ENCODE measurements at regions not wholly inside any gene's neighbourhood (a gene's known extent, or its start where the extent isn't known, plus 50 kb on each side); places are given as distances from the start of the nearest gene placed in this dataset.

DNA sequence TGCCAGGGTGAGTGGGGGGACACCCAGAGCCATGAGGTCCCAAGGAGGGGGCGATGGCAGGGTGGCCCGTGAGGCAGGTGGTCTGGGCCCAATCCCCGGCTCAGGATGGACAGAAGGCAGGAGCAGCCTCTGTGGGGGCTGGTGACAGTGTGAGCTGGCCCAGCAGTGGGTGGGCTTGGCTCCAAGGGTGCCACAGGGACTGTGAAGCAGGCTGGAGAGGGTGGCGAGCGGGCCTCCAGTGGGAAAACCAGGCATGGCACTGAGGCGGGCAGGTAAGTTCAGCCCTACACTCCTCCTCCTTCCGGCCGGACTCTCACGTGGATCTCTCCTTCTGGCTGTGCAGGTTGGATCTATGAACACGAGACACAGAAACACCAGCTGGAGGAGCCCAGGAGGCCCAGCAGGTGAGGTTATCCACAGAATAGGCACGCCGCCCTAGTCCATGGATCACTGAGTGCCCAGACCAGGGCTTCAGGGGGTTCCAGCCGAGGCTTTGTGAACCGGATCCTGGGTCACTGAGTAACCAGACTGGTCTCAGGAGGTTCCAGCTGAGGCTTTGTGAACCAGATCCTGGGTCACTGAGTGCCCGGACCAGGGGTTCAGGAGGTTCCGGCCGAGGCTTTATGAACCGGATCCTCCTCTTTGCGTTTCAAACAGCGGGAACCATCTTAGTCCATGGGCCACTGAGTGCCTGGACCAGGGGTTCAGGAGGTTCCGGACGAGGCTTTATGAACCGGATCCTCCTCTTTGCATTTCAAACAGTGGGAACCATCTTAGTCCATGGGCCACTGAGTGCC is 76.4 kb upstream of the BHLHE23 start:
- no peak for FAIRE-seq
- H3K27ac ChIP-seq (ENCODE audit: insufficient read depth, low read depth, low read length), result no peak overlapping the region
- H3K9me3 ChIP-seq (replicated peaks; ENCODE audit: control insufficient read depth, insufficient read depth, low read length), result no peaks in the 10 kb centered on the region
- no peak overlapping the region for H3K4me3 ChIP-seq (replicated peaks in 1 of 3; ENCODE audit: insufficient read depth in 1 of 3, low read depth in 1 of 3, low read length in 3 of 3)
- no TSS peak for BruUV-seq (replicated peaks)
- no peak overlapping the region for H3K9ac ChIP-seq (replicated peaks; ENCODE audit: extremely low read depth, insufficient read depth, low read length)
- dilution Hi-C loops (cut with MboI; ENCODE audit: extremely low pct_ligation_motif_present, low sequenced_read_pairs), result no loop called here
- ChIA-PET POLR2A (no interaction called here), CTCF (interaction anchor here (2.2 kb wide), 1 partner anchor 14 kb away, joined by 5 read pairs; no protein-coding TSS in a partner anchor)
- no peaks in the 10 kb centered on the region for H3K27me3 ChIP-seq (ENCODE audit: control insufficient read depth in 2 of 2, insufficient read depth in 2 of 2, low read length in 2 of 2)
- no peak overlapping the region for H3K4me2 ChIP-seq (ENCODE audit: insufficient read depth, low read length)
- no peak overlapping the region for H2AFZ ChIP-seq (ENCODE audit: low read depth, low read length)
- H4K20me1 ChIP-seq (replicated peaks; ENCODE audit: control insufficient read depth, extremely low read depth, insufficient read depth, low read length), result no peaks in the 10 kb centered on the region
- H3K79me2 ChIP-seq (ENCODE audit: control insufficient read depth, insufficient read depth, low read length), result no peaks in the 10 kb centered on the region
- H3K9me1 ChIP-seq (replicated peaks; ENCODE audit: control insufficient read depth, extremely low read depth, insufficient read depth, low read length), result no peaks in the 10 kb centered on the region
- no peak for DNase-seq (ENCODE audit: low read depth, low spot score)
- H3K4me1 ChIP-seq (ENCODE audit: control insufficient read depth, extremely low read depth, insufficient read depth, low read length), result no peaks in the 10 kb centered on the region
- no peaks in the 10 kb centered on the region for H3K36me3 ChIP-seq (ENCODE audit: control insufficient read depth in 2 of 2, extremely low read depth in 1 of 2, insufficient read depth in 2 of 2, low read length in 2 of 2)
- intact Hi-C loops (cut with micrococcal nuclease), result no loop called here
- TF ChIP-seq EZH2 (IDR thresholded peaks at IDR 0.05; ENCODE audit: borderline replicate concordance, low read depth, low read length, severe bottlenecking), result no peak
- no peak for TF ChIP-seq FOS (IDR thresholded peaks at IDR 0.05; ENCODE audit: borderline replicate concordance, insufficient read depth, low read length)
- no peak for TF ChIP-seq GATA2 (IDR thresholded peaks at IDR 0.05; ENCODE audit: insufficient read depth, insufficient read length, low read depth, low read length)

DNA sequence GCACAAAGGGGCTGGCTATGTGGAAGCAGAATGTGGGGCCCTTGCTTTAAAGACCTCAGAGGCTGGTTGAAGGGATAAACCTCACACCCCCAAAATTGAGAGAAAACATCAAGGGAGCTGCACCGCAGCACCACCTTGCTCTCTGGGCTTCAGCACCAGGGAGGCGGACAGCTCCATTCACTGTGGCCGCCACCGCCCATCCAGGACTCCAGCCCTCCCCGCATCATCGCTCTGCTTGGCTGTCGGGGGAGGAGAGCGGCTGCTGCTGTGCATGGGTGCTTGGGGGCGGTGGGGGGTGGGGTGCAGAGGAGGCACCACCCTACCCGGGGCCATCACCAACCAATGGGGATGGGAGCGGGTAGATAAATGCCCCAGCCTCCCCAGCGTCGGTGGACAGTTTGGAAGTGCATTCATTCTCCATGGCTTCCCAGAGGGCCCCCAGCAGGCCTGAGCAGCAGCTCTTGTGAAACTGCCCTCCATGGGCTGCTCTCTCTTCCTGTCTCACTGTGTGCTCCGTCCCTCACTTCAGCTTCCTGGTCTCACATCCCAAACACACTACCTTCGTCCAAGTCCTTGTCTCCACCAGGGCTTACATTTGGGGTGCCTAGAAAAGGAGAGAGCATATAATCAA is 75.7 kb upstream of the BHLHE23 start:
- POLR2A ChIA-PET, result no interaction called here
- no peak for TF ChIP-seq EZH2 (IDR thresholded peaks at IDR 0.05; ENCODE audit: borderline replicate concordance, low read depth, low read length, severe bottlenecking)
- no peak for TF ChIP-seq MYC (IDR thresholded peaks at IDR 0.05; ENCODE audit: low read depth, low read length)
- TF ChIP-seq JUN (IDR thresholded peaks at IDR 0.05; ENCODE audit: borderline replicate concordance, insufficient read depth, insufficient read length, low read depth), result no peak
- TF ChIP-seq, protein P1, sequence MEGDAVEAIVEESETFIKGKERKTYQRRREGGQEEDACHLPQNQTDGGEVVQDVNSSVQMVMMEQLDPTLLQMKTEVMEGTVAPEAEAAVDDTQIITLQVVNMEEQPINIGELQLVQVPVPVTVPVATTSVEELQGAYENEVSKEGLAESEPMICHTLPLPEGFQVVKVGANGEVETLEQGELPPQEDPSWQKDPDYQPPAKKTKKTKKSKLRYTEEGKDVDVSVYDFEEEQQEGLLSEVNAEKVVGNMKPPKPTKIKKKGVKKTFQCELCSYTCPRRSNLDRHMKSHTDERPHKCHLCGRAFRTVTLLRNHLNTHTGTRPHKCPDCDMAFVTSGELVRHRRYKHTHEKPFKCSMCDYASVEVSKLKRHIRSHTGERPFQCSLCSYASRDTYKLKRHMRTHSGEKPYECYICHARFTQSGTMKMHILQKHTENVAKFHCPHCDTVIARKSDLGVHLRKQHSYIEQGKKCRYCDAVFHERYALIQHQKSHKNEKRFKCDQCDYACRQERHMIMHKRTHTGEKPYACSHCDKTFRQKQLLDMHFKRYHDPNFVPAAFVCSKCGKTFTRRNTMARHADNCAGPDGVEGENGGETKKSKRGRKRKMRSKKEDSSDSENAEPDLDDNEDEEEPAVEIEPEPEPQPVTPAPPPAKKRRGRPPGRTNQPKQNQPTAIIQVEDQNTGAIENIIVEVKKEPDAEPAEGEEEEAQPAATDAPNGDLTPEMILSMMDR (IDR thresholded peaks at IDR 0.05; ENCODE audit: extremely low read depth in 1 of 2, insufficient read depth in 1 of 2, low read depth in 1 of 2, low read length in 2 of 2), result no peak
- TF ChIP-seq POLR2AphosphoS5 (IDR thresholded peaks at IDR 0.05; ENCODE audit: insufficient read depth, low read depth, low read length), result no peak
- no peak for TF ChIP-seq GATA2 (IDR thresholded peaks at IDR 0.05; ENCODE audit: insufficient read depth, insufficient read length, low read depth, low read length)
- no peak for TF ChIP-seq POLR2A (IDR thresholded peaks at IDR 0.05; ENCODE audit: low read depth, low read length)
- TF ChIP-seq, protein P2, sequence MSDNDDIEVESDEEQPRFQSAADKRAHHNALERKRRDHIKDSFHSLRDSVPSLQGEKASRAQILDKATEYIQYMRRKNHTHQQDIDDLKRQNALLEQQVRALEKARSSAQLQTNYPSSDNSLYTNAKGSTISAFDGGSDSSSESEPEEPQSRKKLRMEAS (IDR thresholded peaks at IDR 0.05; ENCODE audit: insufficient read depth, insufficient read length), result no peak
- TF ChIP-seq FOS (IDR thresholded peaks at IDR 0.05; ENCODE audit: borderline replicate concordance, insufficient read depth, low read length), result no peak
- dilution Hi-C loops (cut with MboI; ENCODE audit: extremely low pct_ligation_motif_present, low sequenced_read_pairs), result no loop called here

More for the DNA sequence above, 75.7 kb upstream of the BHLHE23 start:
- Histone ChIP-seq H3K27me3 (ENCODE audit: control insufficient read depth in 2 of 2, insufficient read depth in 2 of 2, low read length in 2 of 2) (no peaks in the 10 kb centered on the region), H3K9me1 (replicated peaks; ENCODE audit: control insufficient read depth, extremely low read depth, insufficient read depth, low read length) (no peaks in the 10 kb centered on the region), H3K4me3 (replicated peaks in 1 of 3; ENCODE audit: insufficient read depth in 1 of 3, low read depth in 1 of 3, low read length in 3 of 3) (no peak overlapping the region), H3K36me3 (ENCODE audit: control insufficient read depth in 2 of 2, extremely low read depth in 1 of 2, insufficient read depth in 2 of 2, low read length in 2 of 2) (no peaks in the 10 kb centered on the region), H3K79me2 (ENCODE audit: control insufficient read depth, insufficient read depth, low read length) (no peaks in the 10 kb centered on the region), H2AFZ (ENCODE audit: low read depth, low read length) (no peak overlapping the region), H3K4me2 (ENCODE audit: insufficient read depth, low read length) (no peak overlapping the region), H3K27ac (ENCODE audit: insufficient read depth, low read depth, low read length) (no peak overlapping the region), H3K4me1 (ENCODE audit: control insufficient read depth, extremely low read depth, insufficient read depth, low read length) (no peaks in the 10 kb centered on the region), H4K20me1 (replicated peaks; ENCODE audit: control insufficient read depth, extremely low read depth, insufficient read depth, low read length) (no peaks in the 10 kb centered on the region), H3K9me3 (replicated peaks; ENCODE audit: control insufficient read depth, insufficient read depth, low read length) (no peaks in the 10 kb centered on the region), H3K9ac (replicated peaks; ENCODE audit: extremely low read depth, insufficient read depth, low read length) (no peak overlapping the region)
- no TSS peak for BruUV-seq (replicated peaks)
- DNase-seq (ENCODE audit: low read depth, low spot score) (no peak), FAIRE-seq (no peak)
- CTCF ChIA-PET, result interaction anchor here (2.2 kb wide), 1 partner anchor 13 kb away, joined by 5 read pairs; no protein-coding TSS in a partner anchor
- intact Hi-C loops (cut with micrococcal nuclease), result no loop called here
